Neural progenitor cell (in vitro differentiated cells): ENCODE measurements at regions not wholly inside any gene's neighbourhood (a gene's known extent, or its start where the extent isn't known, plus 50 kb on each side); places are given as distances from the start of the nearest gene placed in this dataset.
A peak's percentile ranks its signal among the peaks of the same experiment; 100 is the strongest.

Experiments used
- DNase-seq: peaks from one replicate; pipeline ENCODE4 v3.0.0-alpha.2; 2016; ENCODE audit warnings: low spot score
- H2AFZ ChIP-seq: fragments of 200-600 bp; sonication (generic); replicated peaks from 2 replicates; pipeline ENCODE4 v1.6.1; 2016; ENCODE audit warnings: antibody characterized with exemption
- H3F3A ChIP-seq: fragments of 200-600 bp; sonication (generic); 2 replicates; pipeline ENCODE4 v1.6.1; 2016; ENCODE audit warnings: antibody characterized with exemption, low read depth
- H3K27ac ChIP-seq: fragments of 200-600 bp; sonication (generic); 2 replicates; pipeline ENCODE4 v1.5.1; 2016; ENCODE audit warnings: mild to moderate bottlenecking
- H3K27me3 ChIP-seq: fragments of 200-600 bp; sonication (generic); 2 replicates; pipeline ENCODE4 v1.6.1; 2016; ENCODE audit warnings: mild to moderate bottlenecking, moderate library complexity
- H3K36me3 ChIP-seq: fragments of 200-600 bp; sonication (generic); 2 replicates; pipeline ENCODE4 v1.5.1; 2016
- H3K4me1 ChIP-seq: fragments of 200-600 bp; sonication (generic); 2 replicates; pipeline ENCODE4 v1.6.1; 2016; ENCODE audit warnings: mixed run types
- H3K4me2 ChIP-seq: fragments of 200-600 bp; sonication (generic); 2 replicates; pipeline ENCODE4 v1.6.1; 2016
- H3K4me3 ChIP-seq: fragments of 200-600 bp; sonication (generic); 2 replicates; pipeline ENCODE4 v1.5.1; 2016
- H3K79me2 ChIP-seq: fragments of 200-600 bp; sonication (generic); 2 replicates; pipeline ENCODE4 v1.6.1; 2016; ENCODE audit warnings: low read depth
- H3K9ac ChIP-seq: fragments of 200-600 bp; sonication (generic); 2 replicates; pipeline ENCODE4 v1.6.1; 2016
- H3K9me3 ChIP-seq: fragments of 200-600 bp; sonication (generic); 2 replicates; pipeline ENCODE4 v1.5.1; 2016; ENCODE audit warnings: low read depth
- H4K20me1 ChIP-seq: fragments of 200-600 bp; sonication (generic); 2 replicates; pipeline ENCODE4 v1.6.1; 2016; ENCODE audit warnings: low read depth
- H3K27ac Mint-ChIP-seq: 3 replicates; pipeline ENCODE4 v1.8.0; 2021; ENCODE audit warnings: mixed read lengths
- H3K27me3 Mint-ChIP-seq: 2 replicates; pipeline ENCODE4 v1.8.0; 2022; ENCODE audit warnings: low read depth, mild to moderate bottlenecking, inconsistent platforms, moderate library complexity, mixed read lengths; ENCODE audit not compliant: insufficient read depth
- H3K36me3 Mint-ChIP-seq: 3 replicates; pipeline ENCODE4 v1.8.0; 2021; ENCODE audit warnings: mixed read lengths
- H3K4me1 Mint-ChIP-seq: 3 replicates; pipeline ENCODE4 v1.8.0; 2021; ENCODE audit warnings: mixed read lengths
- H3K4me3 Mint-ChIP-seq: 3 replicates; pipeline ENCODE4 v1.8.0; 2021; ENCODE audit warnings: mild to moderate bottlenecking, moderate library complexity, mixed read lengths
- H3K9me3 Mint-ChIP-seq: 3 replicates; pipeline ENCODE4 v1.8.0; 2020; ENCODE audit warnings: mixed read lengths
- EZH2 ChIP-seq: fragments of 200-600 bp; sonication (generic); IDR thresholded peaks from 2 replicates; pipeline ENCODE4 v1.6.1; 2017; ENCODE audit warnings: antibody characterized with exemption, mild to moderate bottlenecking, moderate library complexity
- EZH2phosphoT487 ChIP-seq: fragments of 200-600 bp; sonication (generic); IDR thresholded peaks from 2 replicates; pipeline ENCODE4 v1.6.1; 2017; ENCODE audit warnings: antibody characterized with exemption
- TF ChIP-seq, protein P1 (sequence below): fragments of 200-600 bp; sonication (generic); IDR thresholded peaks from 2 replicates; pipeline ENCODE4 v1.5.1; 2017; ENCODE audit warnings: antibody characterized with exemption, mild to moderate bottlenecking

DNA sequence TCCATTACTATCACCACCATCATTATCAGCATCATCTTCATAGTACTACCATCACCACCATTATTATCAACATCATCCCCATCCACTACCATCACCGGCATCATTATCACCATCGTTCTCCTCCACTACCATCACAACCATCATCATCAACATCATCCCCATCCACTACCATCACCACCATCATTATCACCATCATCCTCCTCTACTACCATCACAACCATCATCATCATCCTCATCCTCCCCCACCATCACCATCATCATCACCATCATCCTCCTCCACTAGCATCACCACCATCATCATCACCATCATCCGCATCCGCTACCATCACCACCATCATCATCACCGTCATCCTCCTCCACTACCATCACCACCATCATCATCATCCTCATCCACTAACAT is 639.8 kb upstream of the RBFOX1 start:
- no peaks in the 10 kb centered on the region for H3K9me3 ChIP-seq
- H3K4me2 ChIP-seq: no peak overlapping the region
- H3K4me3 ChIP-seq: no peak overlapping the region
- H3K4me1 ChIP-seq: peaks cover 9% of the 10 kb centered on the region
- no peaks in the 10 kb centered on the region for H3F3A ChIP-seq
- Mint-ChIP-seq H3K4me3 (no peak overlapping the region), H3K4me1 (no peaks in the 10 kb centered on the region), H3K27ac (no peak overlapping the region), H3K36me3 (no peaks in the 10 kb centered on the region), H3K9me3 (peaks cover 1% of the 10 kb centered on the region), H3K27me3 (peaks cover 2% of the 10 kb centered on the region)
- no peaks in the 10 kb centered on the region for H3K79me2 ChIP-seq
- no peak for TF ChIP-seq EZH2phosphoT487
- TF ChIP-seq, protein P1, sequence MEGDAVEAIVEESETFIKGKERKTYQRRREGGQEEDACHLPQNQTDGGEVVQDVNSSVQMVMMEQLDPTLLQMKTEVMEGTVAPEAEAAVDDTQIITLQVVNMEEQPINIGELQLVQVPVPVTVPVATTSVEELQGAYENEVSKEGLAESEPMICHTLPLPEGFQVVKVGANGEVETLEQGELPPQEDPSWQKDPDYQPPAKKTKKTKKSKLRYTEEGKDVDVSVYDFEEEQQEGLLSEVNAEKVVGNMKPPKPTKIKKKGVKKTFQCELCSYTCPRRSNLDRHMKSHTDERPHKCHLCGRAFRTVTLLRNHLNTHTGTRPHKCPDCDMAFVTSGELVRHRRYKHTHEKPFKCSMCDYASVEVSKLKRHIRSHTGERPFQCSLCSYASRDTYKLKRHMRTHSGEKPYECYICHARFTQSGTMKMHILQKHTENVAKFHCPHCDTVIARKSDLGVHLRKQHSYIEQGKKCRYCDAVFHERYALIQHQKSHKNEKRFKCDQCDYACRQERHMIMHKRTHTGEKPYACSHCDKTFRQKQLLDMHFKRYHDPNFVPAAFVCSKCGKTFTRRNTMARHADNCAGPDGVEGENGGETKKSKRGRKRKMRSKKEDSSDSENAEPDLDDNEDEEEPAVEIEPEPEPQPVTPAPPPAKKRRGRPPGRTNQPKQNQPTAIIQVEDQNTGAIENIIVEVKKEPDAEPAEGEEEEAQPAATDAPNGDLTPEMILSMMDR: no peak
- TF ChIP-seq EZH2: no peak
- H3K9ac ChIP-seq: no peak overlapping the region
- no peak for DNase-seq
- no peaks in the 10 kb centered on the region for H3K36me3 ChIP-seq
- H2AFZ ChIP-seq: no peak overlapping the region
- no peak overlapping the region for H3K27ac ChIP-seq
- H4K20me1 ChIP-seq: no peaks in the 10 kb centered on the region
- no peaks in the 10 kb centered on the region for H3K27me3 ChIP-seq

DNA sequence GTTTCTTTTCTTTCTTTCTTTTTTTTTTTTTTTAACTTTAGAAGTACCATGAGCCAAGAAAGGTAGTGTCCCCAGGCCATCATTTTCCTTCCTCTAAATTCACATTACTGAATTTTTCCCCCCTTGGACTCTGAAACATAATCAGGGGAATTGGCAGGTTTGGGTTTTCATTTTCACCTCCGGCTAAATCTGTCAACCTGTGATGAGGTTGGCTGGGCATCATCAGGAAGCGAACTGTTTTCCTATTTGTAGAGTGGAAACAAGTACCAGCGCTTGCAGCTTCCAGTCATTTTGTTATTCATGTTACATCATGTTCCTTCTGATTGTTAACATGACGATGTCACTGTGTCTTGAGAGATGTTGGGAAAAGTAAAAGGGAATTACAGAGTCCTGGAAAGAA is 641.9 kb upstream of the RBFOX1 start:
- Mint-ChIP-seq H3K27ac (no peak overlapping the region), H3K27me3 (peaks cover 2% of the 10 kb centered on the region), H3K9me3 (peaks cover 3% of the 10 kb centered on the region), H3K36me3 (no peaks in the 10 kb centered on the region), H3K4me3 (no peak overlapping the region), H3K4me1 (no peaks in the 10 kb centered on the region)
- Histone ChIP-seq H3K4me3 (no peak overlapping the region), H3F3A (no peaks in the 10 kb centered on the region), H3K27me3 (no peaks in the 10 kb centered on the region), H3K36me3 (no peaks in the 10 kb centered on the region), H3K9ac (no peak overlapping the region), H3K4me2 (no peak overlapping the region), H4K20me1 (no peaks in the 10 kb centered on the region), H3K4me1 (peaks cover 9% of the 10 kb centered on the region), H3K27ac (no peak overlapping the region), H2AFZ (no peak overlapping the region), H3K9me3 (no peaks in the 10 kb centered on the region), H3K79me2 (no peaks in the 10 kb centered on the region)
- DNase-seq: no peak
- no peak for TF ChIP-seq EZH2
- no peak for TF ChIP-seq EZH2phosphoT487
- TF ChIP-seq, protein P1: no peak

DNA sequence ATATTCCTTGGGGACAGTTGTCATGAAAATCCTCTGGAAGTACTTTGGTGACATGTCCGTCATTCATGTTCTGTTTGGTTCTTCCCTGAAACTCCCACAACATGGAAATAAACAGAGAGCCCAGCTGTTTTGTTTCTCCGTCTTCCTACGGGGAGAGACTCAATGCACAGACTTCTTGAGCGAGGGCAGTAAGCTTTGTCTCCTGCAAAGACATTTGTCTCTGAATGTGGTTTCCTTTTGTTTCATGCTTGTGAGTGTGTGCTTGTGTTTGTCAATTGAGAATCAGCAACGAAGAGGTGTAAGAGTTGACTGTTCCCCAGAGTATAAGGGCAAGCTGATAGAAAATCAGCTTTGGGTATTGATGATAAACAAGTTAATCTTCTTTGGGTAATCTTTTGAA is 643.0 kb upstream of the RBFOX1 start:
- Histone ChIP-seq H3K79me2 (no peaks in the 10 kb centered on the region), H3K4me3 (no peak overlapping the region), H3K27ac (no peak overlapping the region), H3F3A (no peaks in the 10 kb centered on the region), H2AFZ (no peak overlapping the region), H3K36me3 (no peaks in the 10 kb centered on the region), H4K20me1 (no peaks in the 10 kb centered on the region), H3K4me1 (peaks cover 10% of the 10 kb centered on the region), H3K4me2 (peak overlapping the region; percentile 60), H3K9ac (no peak overlapping the region), H3K27me3 (no peaks in the 10 kb centered on the region), H3K9me3 (no peaks in the 10 kb centered on the region)
- peak; percentile 51 for DNase-seq
- H3K27ac Mint-ChIP-seq: no peak overlapping the region
- no peak overlapping the region for H3K4me3 Mint-ChIP-seq
- peaks cover 3% of the 10 kb centered on the region for H3K9me3 Mint-ChIP-seq
- H3K4me1 Mint-ChIP-seq: no peaks in the 10 kb centered on the region
- H3K27me3 Mint-ChIP-seq: peaks cover 2% of the 10 kb centered on the region
- H3K36me3 Mint-ChIP-seq: no peaks in the 10 kb centered on the region
- TF ChIP-seq EZH2 (no peak), EZH2phosphoT487 (no peak)
- TF ChIP-seq, protein P1: no peak
